Bone marrow (tissue), 2 donors: ENCODE measurements at regions not wholly inside any gene's neighbourhood (a gene's known extent, or its start where the extent isn't known, plus 50 kb on each side); places are given as distances from the start of the nearest gene placed in this dataset.

ENCODE experiments used
- DNase-seq, 2 donors: peaks; one replicate each; lab custom pipeline; 2025; lab: John Stamatoyannopoulos, UW

GRCh38 chr5:124232515-124232914 lies 513.9 kb downstream of the ZNF608 start:
- no peak for DNase-seq

GRCh38 chr5:124231802-124232201 lies 514.6 kb downstream of the ZNF608 start:
- no peak for DNase-seq

GRCh38 chr5:124231230-124231629 lies 515.2 kb downstream of the ZNF608 start:
- DNase-seq, result no peak

- no peak for DNase-seq
Observed at GRCh38 chr5:124230456-124230855, 516.0 kb downstream of the ZNF608 start.

- no peak for DNase-seq
Observed at GRCh38 chr5:124229352-124229751, 517.1 kb downstream of the ZNF608 start.

GRCh38 chr5:124227914-124228313 lies 518.5 kb downstream of the ZNF608 start:
- DNase-seq, result no peak

GRCh38 chr5:124220418-124220817 lies 526.0 kb downstream of the ZNF608 start:
- no peak for DNase-seq

- DNase-seq, result no peak
Observed at GRCh38 chr5:124212934-124213333, 533.5 kb downstream of the ZNF608 start.

GRCh38 chr5:124210111-124210910 lies 536.1 kb downstream of the ZNF608 start:
- DNase-seq, result no peak

GRCh38 chr5:124207118-124207517 lies 539.3 kb downstream of the ZNF608 start:
- DNase-seq, result no peak

- DNase-seq, result no peak
Observed at GRCh38 chr5:124206540-124206939, 539.9 kb downstream of the ZNF608 start.

- DNase-seq, result no peak
Observed at GRCh38 chr5:124203303-124203702, 543.1 kb downstream of the ZNF608 start.

GRCh38 chr5:124200381-124200780 lies 546.1 kb downstream of the ZNF608 start:
- DNase-seq, result no peak

- DNase-seq, result no peak
Observed at GRCh38 chr5:124199893-124200292, 546.5 kb downstream of the ZNF608 start.

- DNase-seq, result no peak
Observed at GRCh38 chr5:124195411-124195810, 551.0 kb downstream of the ZNF608 start.

- DNase-seq, result no peak
Observed at GRCh38 chr5:124194282-124194681, 552.2 kb downstream of the ZNF608 start.

GRCh38 chr5:124193371-124193789 lies 553.1 kb downstream of the ZNF608 start:
- DNase-seq, result no peak

GRCh38 chr5:124192716-124193115 lies 553.7 kb downstream of the ZNF608 start:
- DNase-seq, result no peak

- DNase-seq, result no peak
Observed at GRCh38 chr5:124185716-124186115, 560.7 kb downstream of the ZNF608 start.

- DNase-seq, result no peak
Observed at GRCh38 chr5:124182133-124182532, 564.3 kb downstream of the ZNF608 start.

GRCh38 chr5:124180875-124181461 lies 565.5 kb downstream of the ZNF608 start:
- DNase-seq, result no peak

GRCh38 chr5:124180299-124180874 lies 566.1 kb downstream of the ZNF608 start:
- DNase-seq, result no peak

- DNase-seq, result no peak
Observed at GRCh38 chr5:124179819-124180218, 566.6 kb downstream of the ZNF608 start.
